ENCODE measurements at regions not wholly inside any gene's neighbourhood (a gene's known extent, or its start where the extent isn't known, plus 50 kb on each side); places are given as distances from the start of the nearest gene placed in this dataset.

DNA sequence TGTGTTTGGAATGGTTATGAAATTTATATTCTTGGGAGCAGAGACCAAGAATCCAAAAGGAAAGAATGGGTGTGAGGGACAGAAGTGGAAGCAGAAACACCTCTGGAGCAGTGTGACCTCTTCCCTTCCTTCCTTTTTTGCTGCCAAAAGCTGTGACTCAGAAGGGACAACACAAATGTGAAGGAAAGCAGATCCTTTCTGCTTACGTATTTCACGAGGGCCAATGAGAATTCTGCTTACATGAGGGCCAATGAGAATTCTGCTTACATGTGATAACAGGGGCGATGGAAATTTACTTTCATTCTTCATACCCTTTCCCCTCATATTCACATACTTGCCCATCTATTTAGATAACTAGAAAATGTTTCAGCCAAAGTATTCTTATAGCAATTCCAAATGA lies 404.6 kb downstream of the PRDM5 start:
- Histone ChIP-seq H2AFZ (ENCODE audit: low read depth, low read length, severe bottlenecking) (no peak overlapping the region), H3K9me2 (replicated peaks; ENCODE audit: insufficient read depth, low read length) (no peaks in the 10 kb centered on the region), H3K4me2 (ENCODE audit: low read depth, low read length, poor library complexity, severe bottlenecking) (no peak overlapping the region), H3F3A (ENCODE audit: insufficient read depth) (no peaks in the 10 kb centered on the region), H4K20me1 (ENCODE audit: low read depth, low read length) (no peaks in the 10 kb centered on the region), H3K36me3 (ENCODE audit: low read length) (no peaks in the 10 kb centered on the region), H3K4me3 (ENCODE audit: insufficient read depth, low read length, poor library complexity, severe bottlenecking) (no peak overlapping the region), H3K9me3 (ENCODE audit: insufficient read depth, low read length) (no peaks in the 10 kb centered on the region), H3K27me3 (ENCODE audit: low read length) (no peaks in the 10 kb centered on the region), H3K9ac (ENCODE audit: low read length) (no peak overlapping the region), H3K27ac (ENCODE audit: low read depth, low read length) (no peak overlapping the region), H3K79me2 (ENCODE audit: insufficient read depth, low read length) (no peaks in the 10 kb centered on the region)
- TF ChIP-seq, protein P1, sequence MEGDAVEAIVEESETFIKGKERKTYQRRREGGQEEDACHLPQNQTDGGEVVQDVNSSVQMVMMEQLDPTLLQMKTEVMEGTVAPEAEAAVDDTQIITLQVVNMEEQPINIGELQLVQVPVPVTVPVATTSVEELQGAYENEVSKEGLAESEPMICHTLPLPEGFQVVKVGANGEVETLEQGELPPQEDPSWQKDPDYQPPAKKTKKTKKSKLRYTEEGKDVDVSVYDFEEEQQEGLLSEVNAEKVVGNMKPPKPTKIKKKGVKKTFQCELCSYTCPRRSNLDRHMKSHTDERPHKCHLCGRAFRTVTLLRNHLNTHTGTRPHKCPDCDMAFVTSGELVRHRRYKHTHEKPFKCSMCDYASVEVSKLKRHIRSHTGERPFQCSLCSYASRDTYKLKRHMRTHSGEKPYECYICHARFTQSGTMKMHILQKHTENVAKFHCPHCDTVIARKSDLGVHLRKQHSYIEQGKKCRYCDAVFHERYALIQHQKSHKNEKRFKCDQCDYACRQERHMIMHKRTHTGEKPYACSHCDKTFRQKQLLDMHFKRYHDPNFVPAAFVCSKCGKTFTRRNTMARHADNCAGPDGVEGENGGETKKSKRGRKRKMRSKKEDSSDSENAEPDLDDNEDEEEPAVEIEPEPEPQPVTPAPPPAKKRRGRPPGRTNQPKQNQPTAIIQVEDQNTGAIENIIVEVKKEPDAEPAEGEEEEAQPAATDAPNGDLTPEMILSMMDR (IDR thresholded peaks at IDR 0.05; ENCODE audit: insufficient read depth, low read length, poor library complexity, severe bottlenecking) = no peak
- TF ChIP-seq EZH2phosphoT487 (conservative IDR thresholded peaks at IDR 0.05; ENCODE audit: low read length) = no peak

DNA sequence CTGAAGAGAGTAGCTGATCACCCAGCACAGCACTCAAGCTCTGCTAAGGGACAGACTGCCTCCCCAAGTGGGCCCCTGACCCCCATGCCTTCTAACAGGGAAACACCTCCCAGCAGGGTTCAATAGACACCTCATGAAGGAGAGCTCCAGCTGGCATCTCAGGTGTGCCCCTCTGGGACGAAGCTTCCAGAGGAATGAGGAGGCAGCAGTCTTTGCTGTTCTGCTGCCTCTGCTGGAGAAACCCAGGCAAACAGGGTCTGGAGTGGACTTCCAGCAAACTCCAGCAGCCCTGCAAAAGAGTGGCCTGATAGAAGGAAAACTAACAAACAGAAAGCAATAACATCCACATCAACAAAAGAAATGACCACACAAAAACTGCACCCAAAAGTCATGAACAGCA lies 412.8 kb downstream of the PRDM5 start:
- no peaks in the 10 kb centered on the region for H3K36me3 ChIP-seq (ENCODE audit: low read length)
- no peak overlapping the region for H2AFZ ChIP-seq (ENCODE audit: low read depth, low read length, severe bottlenecking)
- H3F3A ChIP-seq (ENCODE audit: insufficient read depth) = no peaks in the 10 kb centered on the region
- no peaks in the 10 kb centered on the region for H4K20me1 ChIP-seq (ENCODE audit: low read depth, low read length)
- H3K79me2 ChIP-seq (ENCODE audit: insufficient read depth, low read length) = no peaks in the 10 kb centered on the region
- no peaks in the 10 kb centered on the region for H3K27me3 ChIP-seq (ENCODE audit: low read length)
- no peak overlapping the region for H3K4me3 ChIP-seq (ENCODE audit: insufficient read depth, low read length, poor library complexity, severe bottlenecking)
- TF ChIP-seq, protein P1 (IDR thresholded peaks at IDR 0.05; ENCODE audit: insufficient read depth, low read length, poor library complexity, severe bottlenecking) = no peak
- TF ChIP-seq EZH2phosphoT487 (conservative IDR thresholded peaks at IDR 0.05; ENCODE audit: low read length) = no peak
- no peak overlapping the region for H3K27ac ChIP-seq (ENCODE audit: low read depth, low read length)
- H3K9me3 ChIP-seq (ENCODE audit: insufficient read depth, low read length) = no peaks in the 10 kb centered on the region
- no peaks in the 10 kb centered on the region for H3K9me2 ChIP-seq (replicated peaks; ENCODE audit: insufficient read depth, low read length)
- H3K9ac ChIP-seq (ENCODE audit: low read length) = no peak overlapping the region
- H3K4me2 ChIP-seq (ENCODE audit: low read depth, low read length, poor library complexity, severe bottlenecking) = no peak overlapping the region

DNA sequence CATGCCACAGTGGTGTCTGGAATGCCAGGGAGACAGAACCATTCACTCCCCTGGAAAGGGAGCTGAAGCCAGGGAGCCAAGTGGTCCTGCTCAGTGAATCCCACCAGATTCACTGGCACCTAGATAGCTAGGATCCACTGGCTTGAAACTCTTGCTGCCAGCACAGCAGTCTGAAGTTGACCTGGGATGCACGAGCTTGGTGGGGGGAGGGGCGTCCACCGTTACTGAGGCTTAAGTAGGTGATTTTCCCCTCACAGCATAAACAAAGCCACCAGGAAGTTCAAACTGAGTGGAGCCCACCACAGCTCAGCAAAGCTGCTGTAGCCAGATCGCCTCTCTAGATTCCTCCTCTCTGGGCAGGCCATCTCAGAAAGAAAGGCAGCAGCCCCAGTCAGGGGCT lies 413.3 kb downstream of the PRDM5 start:
- H3K9me3 ChIP-seq (ENCODE audit: insufficient read depth, low read length) = no peaks in the 10 kb centered on the region
- H3K4me2 ChIP-seq (ENCODE audit: low read depth, low read length, poor library complexity, severe bottlenecking) = no peak overlapping the region
- H2AFZ ChIP-seq (ENCODE audit: low read depth, low read length, severe bottlenecking) = no peak overlapping the region
- no peaks in the 10 kb centered on the region for H3K36me3 ChIP-seq (ENCODE audit: low read length)
- H3K27me3 ChIP-seq (ENCODE audit: low read length) = no peaks in the 10 kb centered on the region
- H3K4me3 ChIP-seq (ENCODE audit: insufficient read depth, low read length, poor library complexity, severe bottlenecking) = no peak overlapping the region
- no peaks in the 10 kb centered on the region for H3K79me2 ChIP-seq (ENCODE audit: insufficient read depth, low read length)
- no peaks in the 10 kb centered on the region for H3K9me2 ChIP-seq (replicated peaks; ENCODE audit: insufficient read depth, low read length)
- no peak overlapping the region for H3K27ac ChIP-seq (ENCODE audit: low read depth, low read length)
- no peak overlapping the region for H3K9ac ChIP-seq (ENCODE audit: low read length)
- H3F3A ChIP-seq (ENCODE audit: insufficient read depth) = no peaks in the 10 kb centered on the region
- H4K20me1 ChIP-seq (ENCODE audit: low read depth, low read length) = no peaks in the 10 kb centered on the region
- no peak for TF ChIP-seq EZH2phosphoT487 (conservative IDR thresholded peaks at IDR 0.05; ENCODE audit: low read length)
- TF ChIP-seq, protein P1 (IDR thresholded peaks at IDR 0.05; ENCODE audit: insufficient read depth, low read length, poor library complexity, severe bottlenecking) = no peak
